Kidney (tissue), 13 donors: ENCODE measurements at regions not wholly inside any gene's neighbourhood (a gene's known extent, or its start where the extent isn't known, plus 50 kb on each side); places are given as distances from the start of the nearest gene placed in this dataset.
"Not testable (repeated sequence)": the region's sequence is repeated elsewhere in the genome, so short reads cannot be mapped to it uniquely, and the experiment has no call there.

Experiments
- DNase-seq, 5 donors: peaks; one replicate each; pipeline ENCODE4 v3.0.0-alpha.2; 2013 to 2020
- FAIRE-seq: peaks from 2 replicates; lab custom pipeline; 2012; peaks lifted over from hg19 to GRCh38; lab: Jason Lieb, UNC
- H3K27ac ChIP-seq, 2 donors: one replicate each; pipeline ENCODE4 v1.7.0; 2013; ENCODE audit warnings: low read depth in 2 of 2, low read length in 2 of 2, inconsistent platforms in 1 of 2
- H3K27me3 ChIP-seq: one replicate; pipeline ENCODE4 v1.7.1; 2013; ENCODE audit warnings: low read length, inconsistent platforms; ENCODE audit not compliant: control insufficient read depth, insufficient read depth
- H3K36me3 ChIP-seq, 3 donors: one replicate each; pipeline versions ENCODE4 v1.7.0 to v1.7.1; 2013; ENCODE audit warnings: low read length in 3 of 3, control low read depth in 1 of 3, inconsistent platforms in 1 of 3; ENCODE audit not compliant: insufficient read depth in 3 of 3, control insufficient read depth in 2 of 3
- H3K4me1 ChIP-seq, 3 donors: one replicate each; pipeline versions ENCODE4 v1.7.0 to v1.7.1; 2013; ENCODE audit warnings: low read length in 3 of 3, inconsistent platforms in 1 of 3, low read depth in 1 of 3; ENCODE audit not compliant: control insufficient read depth in 2 of 3, insufficient read depth in 2 of 3
- H3K4me3 ChIP-seq, 3 donors: one replicate each; pipeline versions ENCODE4 v1.7.0 to v1.8.1; 2013; ENCODE audit warnings: low read length in 3 of 3, control low read depth in 1 of 3, inconsistent platforms in 1 of 3
- H3K9ac ChIP-seq, 3 donors: one replicate each; pipeline versions ENCODE4 v1.7.0 to v1.7.1; 2013; ENCODE audit warnings: low read length in 3 of 3, control low read depth in 1 of 3, inconsistent platforms in 1 of 3
- H3K9me3 ChIP-seq, 3 donors: one replicate each; pipeline versions ENCODE4 v1.7.0 to v1.7.1; 2013; ENCODE audit warnings: low read length in 3 of 3, control low read depth in 1 of 3, inconsistent platforms in 1 of 3; ENCODE audit not compliant: control insufficient read depth in 2 of 3, insufficient read depth in 1 of 3
- intact Hi-C: fragments of 100-400 bp; cut with DNase I; formaldehyde crosslinking; loops from one replicate; pipeline ENCODE4 v1.11.1; 2022
- TF ChIP-seq, protein P1 (sequence below): IDR thresholded peaks from 3 replicates; pipeline ENCODE4 v1.5.1; 2012; ENCODE audit warnings: mild to moderate bottlenecking, moderate library complexity, borderline replicate concordance; ENCODE audit not compliant: insufficient read depth; ENCODE audit errors: extremely low read depth
- donor health status: control.
- donor health status: control.
- donor health status: control.
- donor health status: control.
- donor health status: control.
- donor health status: DM: yes; HTN: yes; CAD: no.
- donor health status: Normal renal cell carcinoma (clear cell type).

- FAIRE-seq: no peak
- intact Hi-C loops: loop anchor here (10.0 kb wide), 1 partner anchor 225 kb away; no protein-coding TSS in a partner anchor
Measured at GRCh38 chr1:117759535-117759934, 153.7 kb downstream of the TENT5C start.

GRCh38 chr1:117760069-117760468 lies 154.2 kb downstream of the TENT5C start:
- no peak overlapping the region for H3K27ac ChIP-seq
- no peak for FAIRE-seq

More at GRCh38 chr1:117759535-117759934, 153.7 kb downstream of the TENT5C start:
- no peak overlapping the region for H3K9ac ChIP-seq
- no peaks in the 10 kb centered on the region for H3K9me3 ChIP-seq
- no peaks in the 10 kb centered on the region for H3K36me3 ChIP-seq
- DNase-seq: no peak
- TF ChIP-seq, protein P1, sequence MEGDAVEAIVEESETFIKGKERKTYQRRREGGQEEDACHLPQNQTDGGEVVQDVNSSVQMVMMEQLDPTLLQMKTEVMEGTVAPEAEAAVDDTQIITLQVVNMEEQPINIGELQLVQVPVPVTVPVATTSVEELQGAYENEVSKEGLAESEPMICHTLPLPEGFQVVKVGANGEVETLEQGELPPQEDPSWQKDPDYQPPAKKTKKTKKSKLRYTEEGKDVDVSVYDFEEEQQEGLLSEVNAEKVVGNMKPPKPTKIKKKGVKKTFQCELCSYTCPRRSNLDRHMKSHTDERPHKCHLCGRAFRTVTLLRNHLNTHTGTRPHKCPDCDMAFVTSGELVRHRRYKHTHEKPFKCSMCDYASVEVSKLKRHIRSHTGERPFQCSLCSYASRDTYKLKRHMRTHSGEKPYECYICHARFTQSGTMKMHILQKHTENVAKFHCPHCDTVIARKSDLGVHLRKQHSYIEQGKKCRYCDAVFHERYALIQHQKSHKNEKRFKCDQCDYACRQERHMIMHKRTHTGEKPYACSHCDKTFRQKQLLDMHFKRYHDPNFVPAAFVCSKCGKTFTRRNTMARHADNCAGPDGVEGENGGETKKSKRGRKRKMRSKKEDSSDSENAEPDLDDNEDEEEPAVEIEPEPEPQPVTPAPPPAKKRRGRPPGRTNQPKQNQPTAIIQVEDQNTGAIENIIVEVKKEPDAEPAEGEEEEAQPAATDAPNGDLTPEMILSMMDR: no peak
- H3K27me3 ChIP-seq: no peaks in the 10 kb centered on the region
- no peak overlapping the region for H3K4me3 ChIP-seq
- peaks cover 0 to 7% (median 0%) of the 10 kb centered on the region in 3 donors for H3K4me1 ChIP-seq
- no peak overlapping the region for H3K27ac ChIP-seq

DNA sequence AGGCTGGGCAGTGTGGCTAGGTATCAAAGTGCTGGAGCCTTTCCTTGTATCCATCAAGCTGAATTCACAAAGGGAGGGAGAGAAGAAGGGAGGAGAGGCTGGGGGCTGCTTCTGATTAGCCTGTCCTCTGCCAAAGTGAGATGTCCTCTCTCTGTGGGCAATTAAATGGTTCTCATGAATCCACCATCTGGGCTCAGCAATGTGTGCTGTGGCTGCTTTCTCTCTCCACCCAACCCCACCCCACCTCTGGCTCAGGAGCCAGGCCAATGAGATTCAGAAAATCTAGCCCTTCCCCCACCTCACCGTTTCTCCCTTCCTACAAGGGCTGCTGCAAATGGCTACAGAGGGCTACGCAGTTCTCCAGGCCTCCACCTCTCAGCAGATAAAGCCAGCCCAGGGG lies 154.6 kb downstream of the TENT5C start:
- no peak for FAIRE-seq
- peaks cover 0 to 7% (median 0%) of the 10 kb centered on the region in 3 donors for H3K4me1 ChIP-seq

More at GRCh38 chr1:117760069-117760468, 154.2 kb downstream of the TENT5C start:
- DNase-seq: no peak
- no peaks in the 10 kb centered on the region for H3K27me3 ChIP-seq
- H3K36me3 ChIP-seq: no peaks in the 10 kb centered on the region
- no peak overlapping the region for H3K9ac ChIP-seq
- H3K4me3 ChIP-seq: no peak overlapping the region
- intact Hi-C loops: no loop called here
- no peaks in the 10 kb centered on the region for H3K9me3 ChIP-seq
- TF ChIP-seq, protein P1: no peak
- peaks cover 0 to 7% (median 0%) of the 10 kb centered on the region in 3 donors for H3K4me1 ChIP-seq

GRCh38 chr1:117767756-117768155 lies 161.7 kb downstream of the GDAP2 start:
- peaks cover 0 to 18% (median 5%) of the 10 kb centered on the region in 3 donors for H3K9me3 ChIP-seq
- H3K36me3 ChIP-seq, H3K4me1 ChIP-seq, DNase-seq, H3K9ac ChIP-seq, H3K4me3 ChIP-seq, H3K27me3 ChIP-seq, intact Hi-C loops, H3K27ac ChIP-seq, FAIRE-seq: not testable (repeated sequence)

More for the DNA sequence above, 154.6 kb downstream of the TENT5C start:
- Histone ChIP-seq H3K27me3 (no peaks in the 10 kb centered on the region), H3K9me3 (no peaks in the 10 kb centered on the region), H3K27ac (no peak overlapping the region), H3K36me3 (no peaks in the 10 kb centered on the region), H3K9ac (no peak overlapping the region), H3K4me3 (no peak overlapping the region)
- no peak for DNase-seq
- TF ChIP-seq, protein P1: no peak
- intact Hi-C loops: no loop called here
